ENCODE measurements at regions not wholly inside any gene's neighbourhood (a gene's known extent, or its start where the extent isn't known, plus 50 kb on each side); places are given as distances from the start of the nearest gene placed in this dataset.

DNA sequence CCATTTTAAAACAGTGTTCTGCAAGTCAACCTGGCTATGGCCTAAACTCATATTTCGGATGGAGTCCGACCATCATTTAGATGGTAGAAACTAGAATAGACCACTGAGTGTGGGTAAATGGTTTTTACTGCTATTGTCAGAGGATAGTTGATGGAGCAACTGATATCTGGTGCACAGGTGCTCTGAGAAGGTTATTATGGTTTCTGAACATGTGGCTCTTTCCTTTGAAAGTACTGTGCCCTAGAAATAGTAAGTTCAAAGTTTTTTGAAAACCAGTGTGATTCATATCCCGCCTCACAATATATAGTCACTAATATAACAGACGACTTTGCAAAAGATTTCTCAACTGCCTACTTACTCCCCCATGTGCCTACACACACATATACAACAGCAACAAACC lies 64.4 kb upstream of the BTG1 start:
- DNase-seq: no peak

DNA sequence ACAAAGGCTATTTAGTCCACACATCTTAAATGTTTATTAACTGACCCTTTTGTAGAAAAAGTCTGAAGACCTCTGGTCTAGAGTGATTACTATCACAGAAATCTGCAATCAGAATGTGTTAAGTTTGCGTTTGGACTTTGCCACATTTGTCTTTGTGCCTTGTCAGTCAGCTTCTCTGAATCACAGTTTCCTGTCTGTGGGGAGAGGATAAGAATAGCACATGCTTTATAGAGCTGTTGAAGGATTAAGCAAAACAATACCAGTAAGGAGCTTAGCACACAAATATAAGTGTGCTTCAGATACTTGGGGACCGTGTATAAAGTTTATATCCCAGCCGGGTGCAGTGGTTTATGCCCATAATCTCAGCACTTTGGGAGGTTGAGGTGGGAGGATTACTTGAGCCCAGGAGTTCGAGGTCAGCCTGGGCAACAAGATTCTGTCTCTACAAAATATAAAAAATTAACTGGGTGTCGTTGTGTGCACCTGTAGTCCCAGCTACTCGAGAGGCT lies 63.0 kb upstream of the BTG1 start:
- no peak for DNase-seq

DNA sequence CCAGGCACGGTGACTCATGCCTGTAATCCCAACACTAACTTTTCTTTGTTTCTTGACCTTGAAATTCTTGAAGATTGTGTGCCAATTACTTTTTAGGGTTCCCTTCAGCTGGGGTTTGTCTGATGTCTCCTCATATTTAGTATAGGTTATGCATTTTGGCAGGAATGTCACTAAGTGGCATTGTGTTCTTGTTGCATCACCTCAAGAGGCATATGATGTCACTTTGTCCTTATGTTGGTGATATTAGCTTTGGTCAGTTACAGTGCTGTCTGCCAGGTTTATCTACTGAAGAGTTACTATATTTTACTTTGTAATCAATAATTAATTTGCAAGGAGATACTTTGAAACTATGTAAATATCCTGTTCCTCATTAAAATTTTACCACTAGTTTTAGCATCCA lies 61.0 kb upstream of the BTG1 start:
- DNase-seq: no peak

DNA sequence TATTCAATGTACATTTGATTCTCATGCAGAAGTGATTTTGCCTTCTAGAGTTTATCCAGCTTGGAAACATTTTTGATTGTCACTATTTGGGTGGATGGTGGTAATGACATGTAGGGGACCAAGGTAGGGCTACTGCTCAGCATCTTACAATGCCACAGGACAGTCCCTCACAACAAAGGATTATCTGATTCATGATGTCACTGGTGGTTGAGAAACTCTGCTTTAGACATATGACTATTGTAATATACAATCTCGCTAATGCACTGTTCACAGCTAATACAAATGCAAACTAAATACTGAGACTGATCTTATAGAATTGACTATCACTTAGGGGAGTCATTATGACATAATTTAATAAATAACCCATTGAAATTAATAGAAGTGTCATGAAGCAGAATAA lies 60.4 kb upstream of the BTG1 start:
- no peak for DNase-seq

DNA sequence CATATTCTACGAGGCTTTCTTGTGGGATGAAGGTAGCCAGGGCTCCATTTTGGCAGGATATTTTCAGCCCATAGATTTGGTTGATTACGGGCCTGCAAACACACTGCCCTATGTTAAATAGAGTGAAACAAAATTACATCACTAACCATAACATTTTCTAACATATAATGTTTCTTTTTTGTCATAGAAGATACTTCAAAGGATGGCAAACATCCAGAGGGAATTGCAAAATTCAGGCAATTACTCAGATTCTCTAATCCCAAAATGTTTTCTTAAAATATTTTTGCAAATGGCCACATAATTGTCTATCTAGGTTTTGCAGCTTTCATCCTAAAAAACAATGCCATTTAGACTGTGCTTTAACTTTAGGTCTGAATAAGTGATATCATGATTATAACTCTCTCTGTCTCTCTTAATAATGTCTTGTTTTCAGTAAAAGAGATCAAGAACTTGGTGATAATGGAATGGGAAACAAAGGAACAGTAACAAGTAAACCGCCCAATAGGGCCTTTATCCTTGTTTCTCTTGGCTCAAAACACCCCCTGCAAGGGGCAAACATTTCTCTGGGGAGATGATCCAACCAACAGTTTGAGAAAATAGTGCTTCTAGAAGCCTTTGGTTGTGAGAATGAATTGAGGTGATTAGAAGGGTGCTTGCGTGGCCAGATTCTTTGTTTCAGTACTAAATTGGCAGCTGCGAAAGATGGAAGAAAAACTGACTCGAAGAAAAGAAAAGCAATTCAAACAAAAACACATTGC lies 54.4 kb upstream of the BTG1 start:
- DNase-seq: no peak

DNA sequence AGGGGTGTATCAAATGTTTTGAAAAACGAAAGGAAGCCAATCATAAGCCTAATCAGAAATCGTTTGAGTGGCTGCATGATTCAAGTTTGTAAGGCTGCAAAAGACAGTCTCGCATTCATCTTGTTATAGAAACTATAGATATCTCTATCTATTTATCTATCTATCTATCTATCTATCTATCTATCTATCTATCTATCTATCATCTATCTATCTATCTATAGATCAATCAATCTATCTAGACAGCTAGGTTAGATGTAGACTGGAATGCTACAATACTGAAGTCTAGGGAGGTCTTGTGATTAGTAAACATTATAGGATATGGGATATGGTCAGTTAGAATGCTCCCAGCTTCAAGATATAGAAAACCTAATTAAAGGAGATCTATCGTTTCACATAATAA lies 52.2 kb upstream of the BTG1 start:
- DNase-seq: no peak

DNA sequence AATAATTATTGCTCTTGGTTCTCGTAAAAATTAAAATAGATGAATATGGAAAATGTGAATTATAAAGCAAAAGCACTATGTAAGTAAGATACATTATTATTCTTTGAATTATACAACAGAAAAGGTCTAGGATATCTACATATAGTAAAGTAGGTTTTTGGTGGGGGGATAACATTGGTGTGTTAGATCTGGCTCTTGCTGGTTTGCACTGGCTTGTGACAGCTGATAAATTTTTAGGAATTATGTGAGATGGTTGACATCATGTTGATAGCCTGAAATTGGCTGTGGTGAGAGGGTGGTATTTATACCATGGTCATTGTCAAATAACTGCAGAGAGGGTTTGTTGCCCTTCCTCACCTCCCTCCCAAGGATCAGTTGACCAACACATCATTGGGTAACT lies 50.7 kb upstream of the BTG1 start:
- DNase-seq: no peak
